K562 (cell line): ENCODE measurements at regions not wholly inside any gene's neighbourhood (a gene's known extent, or its start where the extent isn't known, plus 50 kb on each side); places are given as distances from the start of the nearest gene placed in this dataset.

ENCODE experiments used
- BMI1 ChIP-seq: fragments of 150-350 bp; IDR thresholded peaks from 2 replicates; pipeline ENCODE4 v1.6.1; 2014; ENCODE audit warnings: low read length
- CBX8 ChIP-seq: fragments of 200-600 bp; sonication (generic); IDR thresholded peaks from 2 replicates; pipeline ENCODE4 v1.6.1; 2012; ENCODE audit warnings: borderline replicate concordance, mixed run types, low read depth, mild to moderate bottlenecking, moderate library complexity, mixed read lengths, low read length, control low read depth, inconsistent platforms; ENCODE audit not compliant: poor library complexity, severe bottlenecking; ENCODE audit errors: extremely low read depth
- DPF2 ChIP-seq: fragments of 450-650 bp; IDR thresholded peaks from 2 replicates; pipeline ENCODE4 v1.6.1; 2016
- JUND ChIP-seq, 2 experiments: IDR thresholded peaks; 2 replicates in 1 of 2; 3 replicates in 1 of 2; pipeline ENCODE4 v1.6.1; 2011; ENCODE audit warnings: borderline replicate concordance in 2 of 2, low read depth in 2 of 2, low read length in 2 of 2, improper control_type of control experiment in 1 of 2, missing biosample characterization in 1 of 2, missing genetic modification characterization in 1 of 2, missing genetic modification reagents in 1 of 2
- POLR2A ChIP-seq: fragments of 450-650 bp; conservative IDR thresholded peaks from 2 replicates; pipeline ENCODE4 v1.6.1; 2016
- SMC3 ChIP-seq: conservative IDR thresholded peaks from 2 replicates; pipeline ENCODE4 v1.6.1; 2011; ENCODE audit warnings: low read depth, low read length, improper control_type of control experiment; ENCODE audit not compliant: insufficient read depth
- TCF7 ChIP-seq: sonication (generic); IDR thresholded peaks from 2 replicates; pipeline ENCODE4 v1.6.1; 2016; ENCODE audit warnings: antibody characterized with exemption, borderline replicate concordance
- TRIM28 ChIP-seq: fragments of 450-650 bp; IDR thresholded peaks from 2 replicates; pipeline ENCODE4 v1.6.1; 2017
- ZFP36 ChIP-seq: fragments of 150-350 bp; IDR thresholded peaks from 2 replicates; pipeline ENCODE4 v1.6.1; 2018; ENCODE audit warnings: low read length, low read depth; ENCODE audit not compliant: partially characterized antibody
- ZNF79 ChIP-seq: fragments of 250-450 bp; sonication (Bioruptor Pico); IDR thresholded peaks from 2 replicates; pipeline ENCODE4 v1.4.0; 2020; ENCODE audit warnings: low read depth, mild to moderate bottlenecking, moderate library complexity
- ZNF830 ChIP-seq: fragments of 250-450 bp; sonication (Bioruptor Pico); IDR thresholded peaks from 2 replicates; pipeline ENCODE4 v1.5.0; 2021; ENCODE audit warnings: mild to moderate bottlenecking
- TF ChIP-seq, protein P1 (sequence below), 3 experiments: IDR thresholded peaks in 2 of 3; conservative IDR thresholded peaks in 1 of 3; 2 replicates each; pipeline ENCODE4 v1.5.1; 2011 to 2012; ENCODE audit warnings: low read length in 3 of 3, mild to moderate bottlenecking in 3 of 3, control low read depth in 2 of 3, improper control_type of control experiment in 1 of 3, inconsistent platforms in 1 of 3, low read depth in 1 of 3, mixed read lengths in 1 of 3, moderate library complexity in 1 of 3; ENCODE audit not compliant: insufficient read depth in 2 of 3
- TF ChIP-seq, protein P2 (sequence below): sonication (generic); formaldehyde crosslinking; IDR thresholded peaks from 2 replicates; pipeline ENCODE4 v1.8.0; 2022; ENCODE audit warnings: mild to moderate bottlenecking, missing genetic modification reagents

DNA sequence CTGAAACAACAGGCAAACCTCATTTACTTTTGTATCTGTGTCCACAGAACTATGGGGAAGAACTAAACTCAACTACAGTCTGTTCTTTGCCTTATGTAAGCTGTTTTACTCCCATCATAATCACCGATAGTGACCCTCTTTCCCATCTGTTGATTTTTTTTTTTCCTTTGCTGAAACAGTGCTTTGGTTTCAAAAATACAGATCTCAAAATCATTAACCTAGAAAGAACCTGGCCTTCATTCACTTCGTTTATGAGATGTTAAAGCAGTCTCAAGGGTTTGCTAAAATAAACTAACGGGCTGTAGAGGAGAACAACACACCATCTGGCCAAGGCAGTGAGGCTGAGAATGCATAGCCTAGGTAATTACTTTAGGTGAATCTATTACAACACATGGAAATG is 706.6 kb upstream of the ZNF608 start:
- TF ChIP-seq ZNF830 (CRISPR knock-in tag) (no peak), SMC3 (no peak), ZNF79 (CRISPR knock-in tag) (no peak), DPF2 (no peak), TCF7 (no peak), TRIM28 (no peak), CBX8 (no peak), POLR2A (no peak), JUND (IDR thresholded peaks at IDR 0.05; ENCODE audit: borderline replicate concordance, low read depth, low read length) (no peak), JUND (tag; IDR thresholded peaks at IDR 0.05; ENCODE audit: borderline replicate concordance, low read depth, low read length) (no peak), ZFP36 (no peak), BMI1 (no peak)
- TF ChIP-seq, protein P1, sequence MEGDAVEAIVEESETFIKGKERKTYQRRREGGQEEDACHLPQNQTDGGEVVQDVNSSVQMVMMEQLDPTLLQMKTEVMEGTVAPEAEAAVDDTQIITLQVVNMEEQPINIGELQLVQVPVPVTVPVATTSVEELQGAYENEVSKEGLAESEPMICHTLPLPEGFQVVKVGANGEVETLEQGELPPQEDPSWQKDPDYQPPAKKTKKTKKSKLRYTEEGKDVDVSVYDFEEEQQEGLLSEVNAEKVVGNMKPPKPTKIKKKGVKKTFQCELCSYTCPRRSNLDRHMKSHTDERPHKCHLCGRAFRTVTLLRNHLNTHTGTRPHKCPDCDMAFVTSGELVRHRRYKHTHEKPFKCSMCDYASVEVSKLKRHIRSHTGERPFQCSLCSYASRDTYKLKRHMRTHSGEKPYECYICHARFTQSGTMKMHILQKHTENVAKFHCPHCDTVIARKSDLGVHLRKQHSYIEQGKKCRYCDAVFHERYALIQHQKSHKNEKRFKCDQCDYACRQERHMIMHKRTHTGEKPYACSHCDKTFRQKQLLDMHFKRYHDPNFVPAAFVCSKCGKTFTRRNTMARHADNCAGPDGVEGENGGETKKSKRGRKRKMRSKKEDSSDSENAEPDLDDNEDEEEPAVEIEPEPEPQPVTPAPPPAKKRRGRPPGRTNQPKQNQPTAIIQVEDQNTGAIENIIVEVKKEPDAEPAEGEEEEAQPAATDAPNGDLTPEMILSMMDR (IDR thresholded peaks at IDR 0.05 in 2 of 3, conservative IDR thresholded peaks at IDR 0.05 in 1 of 3; ENCODE audit: insufficient read depth in 2 of 3, low read depth in 1 of 3, low read length in 3 of 3): no peak
- TF ChIP-seq, protein P2, sequence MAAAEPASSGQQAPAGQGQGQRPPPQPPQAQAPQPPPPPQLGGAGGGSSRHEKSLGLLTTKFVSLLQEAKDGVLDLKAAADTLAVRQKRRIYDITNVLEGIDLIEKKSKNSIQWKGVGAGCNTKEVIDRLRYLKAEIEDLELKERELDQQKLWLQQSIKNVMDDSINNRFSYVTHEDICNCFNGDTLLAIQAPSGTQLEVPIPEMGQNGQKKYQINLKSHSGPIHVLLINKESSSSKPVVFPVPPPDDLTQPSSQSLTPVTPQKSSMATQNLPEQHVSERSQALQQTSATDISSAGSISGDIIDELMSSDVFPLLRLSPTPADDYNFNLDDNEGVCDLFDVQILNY (CRISPR knock-in tag): no peak
